Activated CD8-positive, alpha-beta memory T cell treated with anti-CD3 and anti-CD28 coated beads, Interleukin-2, amount 10 ng/mL, durations not matched to agents 7 days and 5 days (primary cell): ENCODE measurements at regions not wholly inside any gene's neighbourhood (a gene's known extent, or its start where the extent isn't known, plus 50 kb on each side); places are given as distances from the start of the nearest gene placed in this dataset.

Experiments used
- ATAC-seq: fragments of 150-1000 bp; cut with Tn5 transposase; one replicate; pipeline ENCODE4 v1.10.0; 2021; ENCODE audit warnings: moderate library complexity
- CTCF ChIA-PET: fragments of 350-600 bp; sonication (Branson Sonifier 250); formaldehyde crosslinking; loops from one replicate; lab custom pipeline; 2021; ENCODE audit warnings: antibody characterized with exemption; lab: Charles Lee
- DNase-seq: peaks from one replicate; pipeline ENCODE4 v3.0.0-alpha.2; 2020
- H3K27ac Mint-ChIP-seq: one replicate; pipeline ENCODE4 v1.8.0; 2021; ENCODE audit warnings: mild to moderate bottlenecking, mixed read lengths
- H3K27me3 Mint-ChIP-seq: one replicate; pipeline ENCODE4 v1.8.0; 2021; ENCODE audit warnings: mixed read lengths
- H3K36me3 Mint-ChIP-seq: one replicate; pipeline ENCODE4 v1.8.0; 2021; ENCODE audit warnings: mild to moderate bottlenecking, mixed read lengths
- H3K4me1 Mint-ChIP-seq: one replicate; pipeline ENCODE4 v1.8.0; 2021; ENCODE audit warnings: mixed read lengths
- H3K4me3 Mint-ChIP-seq: one replicate; pipeline ENCODE4 v1.8.0; 2021; ENCODE audit warnings: mild to moderate bottlenecking, moderate library complexity, mixed read lengths
- H3K9me3 Mint-ChIP-seq: one replicate; pipeline ENCODE4 v1.8.0; 2022; ENCODE audit warnings: low read depth, mixed read lengths

- DNase-seq (no peak), ATAC-seq (no peak)
- Mint-ChIP-seq H3K27ac (no peak overlapping the region), H3K27me3 (peaks cover 3% of the 10 kb centered on the region), H3K4me1 (no peaks in the 10 kb centered on the region), H3K36me3 (no peaks in the 10 kb centered on the region), H3K9me3 (no peaks in the 10 kb centered on the region), H3K4me3 (no peak overlapping the region)
- CTCF ChIA-PET: no interaction called here
These were observed 53.0 kb upstream of the CLDN14 start for GRCh38 chr21:36532769-36533467.

- peaks cover 3% of the 10 kb centered on the region for H3K27me3 Mint-ChIP-seq
- CTCF ChIA-PET: no interaction called here
- ATAC-seq (no peak), DNase-seq (no peak)
- no peaks in the 10 kb centered on the region for H3K4me1 Mint-ChIP-seq
- H3K9me3 Mint-ChIP-seq: no peaks in the 10 kb centered on the region
- no peak overlapping the region for H3K27ac Mint-ChIP-seq
- H3K4me3 Mint-ChIP-seq: no peak overlapping the region
- H3K36me3 Mint-ChIP-seq: no peaks in the 10 kb centered on the region
These were observed 53.5 kb upstream of the CLDN14 start for GRCh38 chr21:36533468-36533848.

GRCh38 chr21:36534656-36535055 is 54.7 kb upstream of the CLDN14 start:
- Mint-ChIP-seq H3K27ac (no peak overlapping the region), H3K9me3 (no peaks in the 10 kb centered on the region), H3K27me3 (peaks cover 3% of the 10 kb centered on the region), H3K4me3 (no peak overlapping the region), H3K4me1 (no peaks in the 10 kb centered on the region), H3K36me3 (no peaks in the 10 kb centered on the region)
- CTCF ChIA-PET: no interaction called here
- DNase-seq (no peak), ATAC-seq (no peak)

DNA sequence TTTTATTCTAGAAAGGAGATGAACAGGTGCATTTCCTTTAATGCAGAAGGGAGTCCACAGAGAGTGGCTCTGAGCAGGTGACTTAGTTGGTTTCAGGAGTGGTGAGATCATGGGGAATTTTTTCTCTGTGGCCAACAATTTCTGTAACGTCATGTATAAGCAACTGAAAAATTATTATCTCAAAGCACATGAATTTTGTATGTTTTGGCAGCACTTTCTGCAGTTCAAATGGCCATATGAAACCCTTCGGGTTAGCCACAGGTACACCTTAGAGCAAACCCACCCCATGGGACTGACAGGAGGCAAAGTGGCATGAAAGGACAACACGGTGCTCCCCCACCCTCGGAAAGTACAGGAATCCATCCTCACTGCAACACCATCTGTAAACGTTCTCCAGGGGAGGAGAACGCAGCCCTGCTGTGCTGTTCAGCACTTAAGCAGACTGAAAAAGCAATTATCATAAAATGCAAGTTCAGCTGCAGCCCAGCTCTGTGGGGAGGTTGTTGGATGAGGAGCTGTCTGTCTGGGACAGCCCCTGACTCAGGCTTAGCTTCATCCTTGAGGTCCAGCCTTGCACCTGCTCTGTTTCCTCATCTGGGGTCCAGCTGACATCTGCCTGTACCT is 55.8 kb upstream of the CLDN14 start:
- no peaks in the 10 kb centered on the region for H3K27me3 Mint-ChIP-seq
- no peaks in the 10 kb centered on the region for H3K4me1 Mint-ChIP-seq
- no peak overlapping the region for H3K27ac Mint-ChIP-seq
- CTCF ChIA-PET: no interaction called here
- DNase-seq (no peak), ATAC-seq (no peak)
- no peaks in the 10 kb centered on the region for H3K36me3 Mint-ChIP-seq
- H3K9me3 Mint-ChIP-seq: no peaks in the 10 kb centered on the region
- no peak overlapping the region for H3K4me3 Mint-ChIP-seq

- Mint-ChIP-seq H3K27ac (no peak overlapping the region), H3K9me3 (no peaks in the 10 kb centered on the region), H3K4me3 (no peak overlapping the region), H3K36me3 (no peaks in the 10 kb centered on the region), H3K4me1 (no peaks in the 10 kb centered on the region), H3K27me3 (peaks cover 19% of the 10 kb centered on the region)
- CTCF ChIA-PET: no interaction called here
- ATAC-seq (no peak), DNase-seq (no peak)
These were observed 58.8 kb upstream of the CLDN14 start for GRCh38 chr21:36538761-36539160.

DNA sequence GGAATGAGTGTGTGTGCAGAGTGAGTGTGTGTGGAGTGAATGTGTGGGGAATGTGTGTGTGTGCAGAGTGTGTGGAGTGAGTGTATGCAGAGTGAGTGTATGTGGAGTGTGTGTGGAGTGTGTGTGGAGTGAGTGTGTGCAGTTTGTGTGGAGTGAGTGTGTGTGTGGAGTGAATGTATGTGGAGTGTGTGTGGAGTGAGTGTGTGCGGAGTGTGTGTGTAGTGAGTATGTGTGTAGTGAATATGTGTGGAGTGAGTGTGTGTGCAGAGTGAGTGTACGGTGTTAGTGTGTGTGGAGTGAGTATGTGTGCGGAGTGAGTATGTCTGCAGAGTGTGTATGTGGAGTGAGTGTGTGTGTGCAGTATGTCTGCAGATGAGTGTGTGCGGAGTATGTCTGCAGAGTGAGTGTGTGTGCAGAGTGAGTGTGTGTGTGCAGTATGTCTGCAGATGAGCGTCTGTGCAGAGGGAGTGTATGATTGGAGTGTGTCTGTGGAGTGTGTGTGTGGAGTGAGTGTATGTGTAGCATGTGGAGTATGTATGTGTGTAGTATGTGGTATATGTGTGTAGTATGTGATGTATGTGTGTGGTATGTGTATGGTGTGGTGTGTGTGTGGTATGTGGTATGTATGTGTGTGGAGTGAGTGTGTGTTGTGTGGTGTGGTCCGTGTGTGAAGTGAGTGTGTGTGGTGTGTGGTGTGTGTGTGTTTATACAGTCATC is 59.7 kb upstream of the CLDN14 start:
- DNase-seq: no peak
- no peak overlapping the region for H3K27ac Mint-ChIP-seq
- no peaks in the 10 kb centered on the region for H3K4me1 Mint-ChIP-seq
- peaks cover 24% of the 10 kb centered on the region for H3K27me3 Mint-ChIP-seq
- no peaks in the 10 kb centered on the region for H3K36me3 Mint-ChIP-seq
- CTCF ChIA-PET: no interaction called here
- no peaks in the 10 kb centered on the region for H3K9me3 Mint-ChIP-seq
- no peak overlapping the region for H3K4me3 Mint-ChIP-seq
- no peak for ATAC-seq

DNA sequence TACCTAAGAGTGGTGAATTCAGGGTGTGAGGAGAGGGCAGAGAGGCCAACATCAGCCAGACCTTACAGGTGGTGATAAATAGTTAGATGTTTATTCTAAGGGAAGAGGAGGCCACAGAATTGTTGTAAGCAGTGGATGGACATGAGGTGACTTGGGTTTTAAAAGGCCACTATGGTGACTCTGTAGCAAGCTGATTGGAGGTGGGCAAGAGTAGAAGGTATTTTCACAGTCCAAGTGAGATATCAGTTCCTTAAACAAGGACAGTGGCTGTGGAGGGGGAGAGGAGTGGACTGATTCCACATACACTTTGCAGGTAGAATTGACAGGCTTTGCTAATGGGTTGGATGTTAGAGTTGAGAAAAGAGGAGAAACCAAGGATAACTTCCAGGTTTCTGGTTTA is 60.8 kb upstream of the CLDN14 start:
- Mint-ChIP-seq H3K4me1 (no peaks in the 10 kb centered on the region), H3K9me3 (no peaks in the 10 kb centered on the region), H3K36me3 (no peaks in the 10 kb centered on the region), H3K27me3 (peaks cover 30% of the 10 kb centered on the region), H3K4me3 (no peak overlapping the region), H3K27ac (no peak overlapping the region)
- DNase-seq (no peak), ATAC-seq (no peak)
- CTCF ChIA-PET: no interaction called here

GRCh38 chr21:36541721-36542139 is 61.8 kb upstream of the CLDN14 start:
- H3K4me1 Mint-ChIP-seq: no peaks in the 10 kb centered on the region
- no peaks in the 10 kb centered on the region for H3K36me3 Mint-ChIP-seq
- CTCF ChIA-PET: no interaction called here
- no peak for ATAC-seq
- no peak overlapping the region for H3K27ac Mint-ChIP-seq
- H3K27me3 Mint-ChIP-seq: peaks cover 35% of the 10 kb centered on the region
- no peaks in the 10 kb centered on the region for H3K9me3 Mint-ChIP-seq
- no peak overlapping the region for H3K4me3 Mint-ChIP-seq
- DNase-seq: no peak

DNA sequence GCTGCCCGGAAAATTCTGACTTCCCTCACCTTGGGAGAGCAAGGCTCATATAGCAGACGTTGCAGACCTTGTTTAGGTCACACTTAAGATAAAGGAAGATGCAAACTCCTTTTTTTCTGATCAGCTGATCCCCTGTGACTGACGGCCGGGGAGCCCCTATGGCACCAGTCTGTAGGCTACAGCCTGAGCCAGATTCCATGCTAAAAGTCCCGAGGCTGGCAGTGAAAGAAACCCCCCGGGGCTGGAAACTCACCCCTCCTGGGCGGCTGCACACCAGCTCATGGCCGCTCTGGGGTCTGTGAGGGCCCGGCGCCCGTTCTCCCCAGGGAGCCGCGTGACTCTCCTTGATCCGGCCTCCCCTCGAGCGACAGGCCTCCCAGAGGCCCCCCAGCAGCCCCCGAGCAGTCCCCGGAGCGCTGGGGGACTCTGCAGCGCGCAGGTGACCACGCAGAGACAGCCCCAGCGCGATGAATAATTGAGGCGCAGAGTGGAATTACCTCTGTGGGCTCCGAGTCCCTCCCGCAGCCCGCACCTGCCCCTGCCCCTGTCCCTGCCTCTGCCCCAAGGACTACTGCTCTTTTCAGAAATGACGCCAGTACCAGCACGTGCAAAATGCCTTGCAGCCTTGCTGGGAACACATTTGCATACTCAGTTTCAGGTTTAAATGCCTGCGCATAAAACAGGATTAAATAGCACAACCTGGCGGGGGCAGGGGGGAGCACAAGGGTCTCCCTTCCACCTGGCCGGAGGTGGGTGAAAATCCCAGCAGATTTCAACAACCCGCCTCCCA is 62.6 kb upstream of the CLDN14 start:
- CTCF ChIA-PET: no interaction called here
- DNase-seq (no peak), ATAC-seq (no peak)
- Mint-ChIP-seq H3K27me3 (peaks cover 35% of the 10 kb centered on the region), H3K27ac (no peak overlapping the region), H3K9me3 (no peaks in the 10 kb centered on the region), H3K4me1 (no peaks in the 10 kb centered on the region), H3K36me3 (no peaks in the 10 kb centered on the region), H3K4me3 (no peak overlapping the region)

- ATAC-seq: no peak
- H3K27ac Mint-ChIP-seq: no peak overlapping the region
- H3K4me1 Mint-ChIP-seq: no peaks in the 10 kb centered on the region
- H3K9me3 Mint-ChIP-seq: no peaks in the 10 kb centered on the region
- H3K36me3 Mint-ChIP-seq: no peaks in the 10 kb centered on the region
- H3K27me3 Mint-ChIP-seq: peaks cover 35% of the 10 kb centered on the region
- no peak overlapping the region for H3K4me3 Mint-ChIP-seq
- CTCF ChIA-PET: no interaction called here
- no peak for DNase-seq
These were observed 64.0 kb upstream of the CLDN14 start for GRCh38 chr21:36543924-36544323.

GRCh38 chr21:36544545-36544944 is 64.6 kb upstream of the CLDN14 start:
- no peaks in the 10 kb centered on the region for H3K9me3 Mint-ChIP-seq
- H3K4me1 Mint-ChIP-seq: no peaks in the 10 kb centered on the region

DNA sequence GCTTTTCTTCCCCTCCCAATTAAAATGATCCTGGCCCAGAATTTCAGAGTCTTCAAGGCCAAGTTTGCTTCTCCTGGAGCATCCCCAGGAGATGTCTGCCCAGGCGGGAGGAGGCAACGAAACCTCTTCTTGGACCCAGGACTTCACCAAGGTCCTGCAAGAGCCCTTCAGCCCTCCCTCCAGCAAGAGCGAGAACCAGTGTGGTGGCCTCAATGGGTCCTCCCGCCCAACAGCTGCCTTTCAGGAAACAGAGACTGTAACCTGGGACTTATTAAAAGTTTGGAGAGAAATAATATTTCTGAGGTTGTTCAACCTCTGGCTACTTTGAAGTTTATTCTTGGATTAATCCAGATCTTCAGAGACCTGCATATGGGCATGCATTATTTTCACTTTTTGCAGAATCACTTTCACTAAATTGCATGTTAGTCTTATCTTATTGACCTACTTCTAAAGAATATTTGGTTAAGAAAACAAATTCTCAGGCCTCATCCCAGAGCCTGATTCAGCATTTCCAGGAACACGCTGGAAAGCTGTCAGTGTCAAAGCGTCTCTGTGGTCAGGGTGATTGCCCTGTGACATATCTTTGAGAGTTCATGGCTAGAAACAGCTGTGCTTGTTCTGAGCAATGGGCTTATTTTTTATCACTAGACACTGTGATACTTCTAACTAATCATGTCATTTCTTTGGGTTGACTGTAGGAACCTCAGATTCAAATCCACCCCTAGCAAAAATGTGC is 66.0 kb upstream of the CLDN14 start:
- Mint-ChIP-seq H3K36me3 (no peaks in the 10 kb centered on the region), H3K4me1 (no peaks in the 10 kb centered on the region), H3K4me3 (no peak overlapping the region), H3K27ac (no peak overlapping the region), H3K9me3 (no peaks in the 10 kb centered on the region), H3K27me3 (peaks cover 35% of the 10 kb centered on the region)
- no peak for DNase-seq
- ATAC-seq: no peak
- CTCF ChIA-PET: interaction anchor here (0.6 kb wide), 1 partner anchor 394 kb away, joined by 4 read pairs; no protein-coding TSS in a partner anchor

More at GRCh38 chr21:36544545-36544944, 64.6 kb upstream of the CLDN14 start:
- H3K27ac Mint-ChIP-seq: no peak overlapping the region
- H3K4me3 Mint-ChIP-seq: no peak overlapping the region
- H3K27me3 Mint-ChIP-seq: peaks cover 35% of the 10 kb centered on the region
- ATAC-seq (no peak), DNase-seq (no peak)
- CTCF ChIA-PET: no interaction called here
- H3K36me3 Mint-ChIP-seq: no peaks in the 10 kb centered on the region

GRCh38 chr21:36547464-36547863 is 67.5 kb upstream of the CLDN14 start:
- Mint-ChIP-seq H3K36me3 (no peaks in the 10 kb centered on the region), H3K27me3 (peaks cover 27% of the 10 kb centered on the region), H3K27ac (no peak overlapping the region), H3K9me3 (no peaks in the 10 kb centered on the region), H3K4me3 (no peak overlapping the region), H3K4me1 (no peaks in the 10 kb centered on the region)
- no peak for ATAC-seq
- CTCF ChIA-PET: no interaction called here
- DNase-seq: no peak
